ENCODE measurements at regions not wholly inside any gene's neighbourhood (a gene's known extent, or its start where the extent isn't known, plus 50 kb on each side); places are given as distances from the start of the nearest gene placed in this dataset.

DNA sequence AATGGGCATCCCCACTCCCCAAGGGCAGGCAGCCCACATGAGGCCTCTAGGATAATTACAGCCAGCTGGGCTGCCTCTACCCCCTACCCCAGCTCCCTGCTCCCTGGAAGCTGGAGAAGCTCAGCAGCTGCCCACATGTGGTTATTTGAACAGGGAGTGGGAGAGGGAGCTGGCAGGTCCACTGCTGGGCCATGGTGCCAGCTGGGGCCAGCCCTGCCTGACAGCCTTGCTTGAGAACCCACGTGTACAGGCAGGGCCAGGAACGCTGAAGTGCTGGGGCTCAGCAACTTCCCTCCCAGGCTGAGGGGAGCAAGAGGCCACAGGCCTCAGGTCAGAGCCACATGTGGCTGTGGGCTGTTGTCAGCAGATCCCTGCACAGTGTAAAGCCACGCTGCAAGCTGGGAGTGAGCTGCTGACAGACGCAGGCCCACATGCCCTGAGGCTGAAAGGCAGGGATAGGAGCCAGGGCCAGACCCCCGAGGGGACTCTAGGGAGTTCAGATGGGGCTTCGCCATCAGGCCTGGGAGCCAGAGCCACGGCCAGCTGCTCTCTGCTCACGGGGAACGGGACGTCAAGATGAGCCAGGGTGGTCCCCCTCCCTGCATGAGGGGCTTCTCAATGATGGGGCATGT lies 129.0 kb downstream of the SYF2 start:
- no peak for TF ChIP-seq TOX (CRISPR knock-in tag; IDR thresholded peaks at IDR 0.05; ENCODE audit: borderline replicate concordance)
- no peak for TF ChIP-seq CSDC2 (CRISPR knock-in tag; IDR thresholded peaks at IDR 0.05)
- no peak for TF ChIP-seq ISL1 (CRISPR knock-in tag; IDR thresholded peaks at IDR 0.05)
- TF ChIP-seq, protein P1, sequence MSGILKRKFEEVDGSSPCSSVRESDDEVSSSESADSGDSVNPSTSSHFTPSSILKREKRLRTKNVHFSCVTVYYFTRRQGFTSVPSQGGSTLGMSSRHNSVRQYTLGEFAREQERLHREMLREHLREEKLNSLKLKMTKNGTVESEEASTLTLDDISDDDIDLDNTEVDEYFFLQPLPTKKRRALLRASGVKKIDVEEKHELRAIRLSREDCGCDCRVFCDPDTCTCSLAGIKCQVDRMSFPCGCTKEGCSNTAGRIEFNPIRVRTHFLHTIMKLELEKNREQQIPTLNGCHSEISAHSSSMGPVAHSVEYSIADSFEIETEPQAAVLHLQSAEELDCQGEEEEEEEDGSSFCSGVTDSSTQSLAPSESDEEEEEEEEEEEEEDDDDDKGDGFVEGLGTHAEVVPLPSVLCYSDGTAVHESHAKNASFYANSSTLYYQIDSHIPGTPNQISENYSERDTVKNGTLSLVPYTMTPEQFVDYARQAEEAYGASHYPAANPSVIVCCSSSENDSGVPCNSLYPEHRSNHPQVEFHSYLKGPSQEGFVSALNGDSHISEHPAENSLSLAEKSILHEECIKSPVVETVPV (CRISPR knock-in tag; IDR thresholded peaks at IDR 0.05): no peak
